Mesendoderm (in vitro differentiated cells): ENCODE measurements at regions not wholly inside any gene's neighbourhood (a gene's known extent, or its start where the extent isn't known, plus 50 kb on each side); places are given as distances from the start of the nearest gene placed in this dataset.

ENCODE experiments used
- DNase-seq: peaks from one replicate; pipeline ENCODE4 v3.0.0; 2013
- H2AK5ac ChIP-seq: 2 replicates; pipeline ENCODE4 v1.6.1; 2013; ENCODE audit warnings: low read length, inconsistent platforms
- H2BK120ac ChIP-seq: 2 replicates; pipeline ENCODE4 v1.6.1; 2013; ENCODE audit warnings: low read depth, mild to moderate bottlenecking, low read length, moderate library complexity, mixed read lengths
- H2BK15ac ChIP-seq: replicated peaks from 2 replicates; pipeline ENCODE4 v1.6.1; 2013; ENCODE audit warnings: low read depth, mild to moderate bottlenecking, moderate library complexity
- H2BK5ac ChIP-seq: 2 replicates; pipeline ENCODE4 v1.6.1; 2013; ENCODE audit warnings: low read length, inconsistent platforms
- H3K18ac ChIP-seq: 2 replicates; pipeline ENCODE4 v1.6.1; 2013; ENCODE audit warnings: mild to moderate bottlenecking, low read length, mixed read lengths
- H3K23ac ChIP-seq: one replicate; pipeline ENCODE4 v1.6.1; 2013; ENCODE audit warnings: low read length
- H3K27ac ChIP-seq: 2 replicates; pipeline ENCODE4 v1.5.1; 2013; ENCODE audit warnings: low read depth, mild to moderate bottlenecking, inconsistent platforms, low read length, moderate library complexity
- H3K27me3 ChIP-seq: 2 replicates; pipeline ENCODE4 v1.6.1; 2013; ENCODE audit warnings: low read length, control low read depth, mild to moderate bottlenecking, inconsistent platforms; ENCODE audit not compliant: insufficient read depth, poor library complexity
- H3K36me3 ChIP-seq: 2 replicates; pipeline ENCODE4 v1.6.1; 2013; ENCODE audit warnings: low read length, inconsistent platforms; ENCODE audit not compliant: control insufficient read depth, insufficient read depth
- H3K4ac ChIP-seq: one replicate; pipeline ENCODE4 v1.6.1; 2013; ENCODE audit warnings: low read depth, mild to moderate bottlenecking, low read length, moderate library complexity
- H3K4me1 ChIP-seq: 2 replicates; pipeline ENCODE4 v1.6.1; 2013; ENCODE audit warnings: low read depth, low read length, inconsistent platforms; ENCODE audit not compliant: control insufficient read depth
- H3K4me2 ChIP-seq: 2 replicates; pipeline ENCODE4 v1.6.1; 2013; ENCODE audit warnings: low read length
- H3K4me3 ChIP-seq: 2 replicates; pipeline ENCODE4 v1.5.1; 2013; ENCODE audit warnings: mild to moderate bottlenecking, low read length
- H3K56ac ChIP-seq: one replicate; pipeline ENCODE4 v1.6.1; 2013; ENCODE audit warnings: low read length
- H3K79me1 ChIP-seq: 2 replicates; pipeline ENCODE4 v1.6.1; 2013; ENCODE audit warnings: low read length, inconsistent platforms
- H3K79me2 ChIP-seq: 2 replicates; pipeline ENCODE4 v1.6.1; 2013; ENCODE audit warnings: mild to moderate bottlenecking, low read length; ENCODE audit not compliant: control insufficient read depth, insufficient read depth
- H3K9ac ChIP-seq: 2 replicates; pipeline ENCODE4 v1.6.1; 2013; ENCODE audit warnings: low read length, inconsistent platforms
- H4K5ac ChIP-seq: one replicate; pipeline ENCODE4 v1.6.1; 2013; ENCODE audit warnings: low read length
- H4K8ac ChIP-seq: one replicate; pipeline ENCODE4 v1.6.1; 2013; ENCODE audit warnings: low read depth, mild to moderate bottlenecking, control low read depth, low read length, moderate library complexity
- WGBS: extraction: QIAGEN DNeasy Blood & Tissue Kit; methylation state at CpG from one replicate; pipeline ENCODE4 v1.1.7; 2013; ENCODE audit warnings: low lambda C conversion rate, missing lambda C conversion rate; ENCODE audit not compliant: insufficient coverage; ENCODE audit errors: extremely low coverage; 5-methylcytosine and 5-hydroxymethylcytosine counted together

DNA sequence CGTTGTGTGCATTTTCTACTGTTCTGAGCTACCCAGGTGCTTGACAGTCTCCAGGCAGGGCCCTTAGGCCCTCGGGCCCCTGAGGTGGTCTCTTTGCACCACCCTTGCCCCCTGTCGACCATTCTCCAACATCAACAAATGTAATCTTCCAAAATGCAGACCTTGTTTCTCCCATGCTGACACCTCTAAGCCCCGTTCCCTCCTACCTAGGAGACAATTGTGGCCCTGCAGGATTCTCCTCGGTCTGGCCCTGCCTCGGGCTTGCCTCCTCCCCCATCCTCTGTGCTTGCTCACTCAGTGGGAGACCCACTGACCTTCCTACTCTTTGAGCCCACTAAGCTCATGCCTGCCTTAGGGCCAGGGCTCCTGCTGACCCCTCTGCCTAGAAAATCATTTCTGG, 104.2 kb upstream of the TARDBP start:
- no peak overlapping the region for H3K18ac ChIP-seq
- H3K4me3 ChIP-seq: no peak overlapping the region
- no peak overlapping the region for H3K27ac ChIP-seq
- no peak overlapping the region for H2AK5ac ChIP-seq
- no peak overlapping the region for H2BK5ac ChIP-seq
- no peak overlapping the region for H2BK15ac ChIP-seq
- H3K4ac ChIP-seq: no peak overlapping the region
- H3K4me2 ChIP-seq: no peak overlapping the region
- no peak overlapping the region for H2BK120ac ChIP-seq
- no peak overlapping the region for H3K56ac ChIP-seq
- peak overlapping the region; percentile 16 for H3K9ac ChIP-seq
- H3K79me1 ChIP-seq: no peaks in the 10 kb centered on the region
- WGBS: no CpG with 5 or more reads among the region's 6 CpGs
- no peaks in the 10 kb centered on the region for H3K36me3 ChIP-seq
- H3K23ac ChIP-seq: no peak overlapping the region
- no peak overlapping the region for H4K5ac ChIP-seq
- H3K4me1 ChIP-seq: no peaks in the 10 kb centered on the region
- H3K79me2 ChIP-seq: no peaks in the 10 kb centered on the region
- no peak overlapping the region for H4K8ac ChIP-seq
- no peaks in the 10 kb centered on the region for H3K27me3 ChIP-seq
- DNase-seq: no peak

DNA sequence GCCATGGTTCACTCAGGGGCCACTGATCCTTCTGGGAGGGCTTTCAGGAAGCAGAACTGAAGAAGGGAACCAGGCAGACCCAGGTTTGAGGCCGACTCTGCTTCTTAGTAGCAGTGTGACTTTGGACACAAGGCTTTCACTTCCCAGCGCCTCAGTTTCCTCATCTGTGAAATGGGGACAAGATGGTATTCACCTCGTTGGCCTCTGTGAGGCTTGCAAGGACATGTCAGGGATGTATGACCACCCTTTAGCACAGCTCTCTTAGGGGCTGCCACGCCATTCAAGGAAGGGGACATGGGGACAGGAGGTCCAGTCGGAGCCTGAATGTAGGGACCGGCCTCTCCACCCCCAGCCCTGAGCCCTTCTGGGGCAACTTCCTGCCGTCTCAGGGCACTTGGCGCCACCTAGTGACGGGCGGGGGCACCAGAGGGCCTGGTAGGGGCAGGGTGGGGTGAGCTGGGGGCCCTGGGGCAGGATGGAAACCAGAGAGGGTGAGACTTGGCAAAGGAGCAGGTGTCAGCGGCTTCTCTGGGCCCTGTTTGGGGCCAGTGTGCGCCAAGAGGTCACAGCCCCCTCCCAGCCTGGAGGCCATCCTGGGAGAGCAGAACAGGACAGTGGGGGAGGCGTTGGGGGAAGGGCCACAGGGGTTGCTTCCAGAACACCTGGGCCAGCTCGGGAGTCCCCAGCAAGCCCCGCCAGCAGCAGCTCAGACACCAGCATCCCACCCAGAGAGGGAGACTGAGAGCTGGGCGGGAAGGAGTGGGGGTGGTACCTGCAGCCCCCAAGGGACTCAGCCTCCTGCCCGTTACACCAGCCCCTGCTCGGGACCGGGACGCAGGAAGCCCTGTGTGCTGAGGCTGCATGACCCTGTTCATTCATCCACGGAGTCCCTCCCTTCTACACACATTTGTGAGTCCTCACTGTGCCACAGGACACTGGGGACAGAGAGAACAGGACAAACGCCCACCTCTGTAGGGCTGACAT, 102.5 kb upstream of the TARDBP start:
- no peaks in the 10 kb centered on the region for H3K79me1 ChIP-seq
- no CpG with 5 or more reads among the region's 22 CpGs for WGBS
- no peak overlapping the region for H3K27ac ChIP-seq

DNA sequence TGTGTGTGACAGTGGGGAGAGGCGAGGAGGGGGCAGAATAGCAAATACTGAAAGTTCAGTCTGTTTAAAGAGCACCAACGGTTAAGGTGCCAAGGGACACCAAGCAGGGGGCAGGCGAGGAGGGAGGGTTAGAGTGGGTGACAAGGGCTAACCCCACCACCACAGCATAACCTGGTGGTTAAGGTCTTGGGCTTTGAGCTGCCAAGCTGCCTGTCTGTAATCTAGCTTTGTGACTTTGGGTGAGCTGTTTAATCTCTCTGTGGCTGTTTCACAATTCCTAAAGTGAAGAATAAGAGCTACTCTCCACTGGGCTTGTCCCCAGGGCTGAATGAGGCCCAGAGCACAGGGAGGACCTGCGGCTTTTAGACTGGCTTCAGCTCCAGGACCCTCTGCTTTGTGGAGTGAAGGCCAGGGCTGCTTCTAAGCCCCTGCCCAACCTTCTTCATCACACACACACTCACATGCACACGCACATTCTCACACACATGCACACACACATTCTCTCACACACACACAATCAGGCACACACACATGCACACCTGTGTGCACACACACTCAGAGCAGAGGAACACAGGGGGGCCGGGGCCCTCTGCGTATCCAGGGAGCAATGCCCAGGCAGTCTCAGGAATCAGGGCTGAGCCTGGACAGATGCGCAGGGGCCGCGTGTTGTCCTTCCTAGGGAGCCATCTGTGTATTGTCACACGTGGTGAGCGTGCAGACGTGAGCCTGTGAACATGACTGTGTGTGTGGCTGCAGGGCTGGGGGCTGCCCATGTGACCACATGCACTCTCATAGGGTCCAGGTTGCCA, 101.6 kb upstream of the TARDBP start:
- WGBS: no CpG with 5 or more reads among the region's 13 CpGs
- Histone ChIP-seq H3K79me2 (no peaks in the 10 kb centered on the region), H2BK5ac (no peak overlapping the region), H3K56ac (no peak overlapping the region), H3K27ac (no peak overlapping the region), H2BK15ac (no peak overlapping the region), H3K79me1 (no peaks in the 10 kb centered on the region), H4K8ac (no peak overlapping the region), H3K4me2 (no peak overlapping the region), H3K9ac (no peak overlapping the region), H3K27me3 (no peaks in the 10 kb centered on the region), H2AK5ac (no peak overlapping the region), H3K4me1 (no peaks in the 10 kb centered on the region), H2BK120ac (no peak overlapping the region), H3K4ac (no peak overlapping the region), H3K23ac (no peak overlapping the region), H4K5ac (no peak overlapping the region), H3K4me3 (no peak overlapping the region), H3K36me3 (no peaks in the 10 kb centered on the region), H3K18ac (no peak overlapping the region)
- no peak for DNase-seq

More for the DNA sequence above, 102.5 kb upstream of the TARDBP start:
- no peak overlapping the region for H3K4me2 ChIP-seq
- H2BK5ac ChIP-seq: no peak overlapping the region
- no peak overlapping the region for H3K56ac ChIP-seq
- DNase-seq: peak; percentile 74
- H3K9ac ChIP-seq: no peak overlapping the region
- H3K18ac ChIP-seq: no peak overlapping the region
- H2BK120ac ChIP-seq: no peak overlapping the region
- no peak overlapping the region for H2AK5ac ChIP-seq
- no peak overlapping the region for H4K8ac ChIP-seq
- no peak overlapping the region for H4K5ac ChIP-seq
- no peak overlapping the region for H3K23ac ChIP-seq
- H3K79me2 ChIP-seq: no peaks in the 10 kb centered on the region
- no peaks in the 10 kb centered on the region for H3K4me1 ChIP-seq
- no peak overlapping the region for H3K4me3 ChIP-seq
- H3K36me3 ChIP-seq: no peaks in the 10 kb centered on the region
- no peak overlapping the region for H2BK15ac ChIP-seq
- no peaks in the 10 kb centered on the region for H3K27me3 ChIP-seq
- H3K4ac ChIP-seq: no peak overlapping the region

DNA sequence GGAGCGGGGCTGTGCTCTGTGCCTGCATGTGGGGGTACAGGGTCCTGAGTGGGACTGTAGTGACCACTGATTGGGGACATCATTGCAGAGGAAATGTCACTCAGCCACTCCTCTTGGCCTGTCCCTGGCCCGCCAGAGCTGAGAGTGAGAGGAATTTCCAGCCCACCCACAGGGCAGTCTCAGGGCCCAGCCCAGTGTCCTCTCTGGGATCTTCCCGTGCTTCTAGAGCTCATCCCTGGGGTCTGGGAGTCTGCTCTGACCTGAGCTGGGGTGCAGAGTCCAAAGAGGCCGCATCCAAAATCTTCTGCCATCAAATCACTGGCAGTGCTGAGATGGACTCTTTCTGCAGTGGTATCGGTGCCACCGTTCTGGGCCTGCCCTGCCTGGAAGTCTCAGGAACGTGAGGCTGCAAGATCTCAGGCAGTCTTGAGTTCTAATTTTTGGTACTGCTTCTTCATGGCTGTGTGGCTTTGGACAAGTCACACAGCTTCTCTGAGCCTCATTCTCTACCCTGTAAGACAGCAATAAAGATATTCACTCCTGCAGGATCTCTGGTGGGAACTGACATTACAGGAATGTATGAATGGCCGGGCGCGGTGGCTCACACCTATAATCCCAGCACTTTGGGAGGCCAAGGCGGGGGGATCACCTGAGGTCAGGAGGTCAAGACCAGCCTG, 100.8 kb upstream of the TARDBP start:
- no peak overlapping the region for H3K4ac ChIP-seq
- no peaks in the 10 kb centered on the region for H3K4me1 ChIP-seq
- no peak overlapping the region for H3K23ac ChIP-seq
- H2BK15ac ChIP-seq: no peak overlapping the region
- no peak overlapping the region for H3K18ac ChIP-seq
- DNase-seq: no peak
- H4K5ac ChIP-seq: no peak overlapping the region
- H3K27me3 ChIP-seq: no peaks in the 10 kb centered on the region
- H3K4me2 ChIP-seq: no peak overlapping the region
- H2BK5ac ChIP-seq: no peak overlapping the region
- H2BK120ac ChIP-seq: no peak overlapping the region
- H3K9ac ChIP-seq: no peak overlapping the region
- no peak overlapping the region for H3K56ac ChIP-seq
- no peak overlapping the region for H4K8ac ChIP-seq
- no peaks in the 10 kb centered on the region for H3K79me1 ChIP-seq
- H3K4me3 ChIP-seq: no peak overlapping the region
- H3K36me3 ChIP-seq: no peaks in the 10 kb centered on the region
- H2AK5ac ChIP-seq: no peak overlapping the region
- no CpG with 5 or more reads among the region's 11 CpGs for WGBS
- H3K79me2 ChIP-seq: no peaks in the 10 kb centered on the region
- no peak overlapping the region for H3K27ac ChIP-seq

DNA sequence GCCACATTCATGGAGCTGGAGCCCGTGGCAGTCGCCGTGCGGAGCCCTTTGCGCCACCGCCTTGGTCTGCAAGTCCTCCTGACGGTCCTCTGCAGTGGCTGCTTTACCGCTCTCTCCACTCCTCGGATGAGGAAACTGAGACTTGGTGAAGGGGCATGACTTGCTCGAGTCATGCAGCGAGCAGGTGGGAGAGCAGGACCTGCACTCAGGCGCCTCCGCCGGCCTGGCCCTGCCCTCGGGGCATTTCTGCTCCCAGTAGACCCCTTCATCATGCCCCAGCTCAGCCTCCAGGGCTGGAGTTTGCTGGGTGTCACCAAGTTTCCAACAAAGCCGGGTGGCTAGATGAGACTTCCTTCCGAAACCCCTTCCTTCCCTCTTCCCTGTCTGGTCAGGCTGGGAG, 100.0 kb upstream of the TARDBP start:
- no peak overlapping the region for H3K9ac ChIP-seq
- H3K79me1 ChIP-seq: no peaks in the 10 kb centered on the region
- H3K56ac ChIP-seq: no peak overlapping the region
- H3K79me2 ChIP-seq: no peaks in the 10 kb centered on the region
- no CpG with 5 or more reads among the region's 17 CpGs for WGBS
- H3K4me1 ChIP-seq: no peaks in the 10 kb centered on the region
- no peak overlapping the region for H3K4me3 ChIP-seq
- H2BK120ac ChIP-seq: no peak overlapping the region
- H2BK5ac ChIP-seq: no peak overlapping the region
- no peak overlapping the region for H2AK5ac ChIP-seq
- no peak overlapping the region for H2BK15ac ChIP-seq
- DNase-seq: no peak
- no peak overlapping the region for H3K27ac ChIP-seq
- H3K27me3 ChIP-seq: no peaks in the 10 kb centered on the region
- no peak overlapping the region for H3K4ac ChIP-seq
- no peaks in the 10 kb centered on the region for H3K36me3 ChIP-seq
- no peak overlapping the region for H4K5ac ChIP-seq
- no peak overlapping the region for H3K18ac ChIP-seq
- H4K8ac ChIP-seq: no peak overlapping the region
- H3K23ac ChIP-seq: no peak overlapping the region
- H3K4me2 ChIP-seq: no peak overlapping the region
